Thoracic aorta (tissue), 2 donors: ENCODE measurements at regions not wholly inside any gene's neighbourhood (a gene's known extent, or its start where the extent isn't known, plus 50 kb on each side); places are given as distances from the start of the nearest gene placed in this dataset.

Experiments used
- ATAC-seq: fragments of 150-250 bp; one replicate; pipeline ENCODE4 v1.8.0; 2017; ENCODE audit warnings: low read depth; ENCODE audit not compliant: insufficient number of reproducible peaks, low FRiP score
- DNase-seq: peaks from one replicate; pipeline ENCODE4 v3.0.0-alpha.2; 2020; ENCODE audit warnings: low spot score
- H3K27ac ChIP-seq, 2 donors: fragments of 200-600 bp; sonication (generic); 1 replicate in 1 of 2; 2 replicates in 1 of 2; pipeline ENCODE4 v1.5.1; 2016; ENCODE audit warnings: mild to moderate bottlenecking in 2 of 2, moderate library complexity in 2 of 2
- H3K27me3 ChIP-seq: fragments of 200-600 bp; sonication (generic); replicated peaks from 2 replicates; pipeline ENCODE4 v1.6.0; 2016; ENCODE audit warnings: mild to moderate bottlenecking; ENCODE audit not compliant: insufficient read depth
- H3K36me3 ChIP-seq: fragments of 200-600 bp; sonication (generic); one replicate; pipeline ENCODE4 v1.5.1; 2016
- H3K4me1 ChIP-seq, 2 donors: fragments of 200-600 bp; sonication (generic); 1 replicate in 1 of 2; 2 replicates in 1 of 2; pipeline versions ENCODE4 v1.5.1 to v1.6.0; 2016; ENCODE audit warnings: low read depth in 2 of 2, mild to moderate bottlenecking in 1 of 2; ENCODE audit not compliant: control insufficient read depth in 1 of 2
- H3K4me3 ChIP-seq: fragments of 200-600 bp; sonication (generic); 2 replicates; pipeline ENCODE4 v1.5.1; 2016; ENCODE audit warnings: mild to moderate bottlenecking
- H3K9me3 ChIP-seq: fragments of 200-600 bp; sonication (generic); 2 replicates; pipeline ENCODE4 v1.5.1; 2016
- TF ChIP-seq, protein P1 (sequence below): fragments of 200-600 bp; sonication (generic); IDR thresholded peaks from one replicate; pipeline ENCODE4 v1.5.1; 2019; ENCODE audit warnings: antibody characterized with exemption

DNA sequence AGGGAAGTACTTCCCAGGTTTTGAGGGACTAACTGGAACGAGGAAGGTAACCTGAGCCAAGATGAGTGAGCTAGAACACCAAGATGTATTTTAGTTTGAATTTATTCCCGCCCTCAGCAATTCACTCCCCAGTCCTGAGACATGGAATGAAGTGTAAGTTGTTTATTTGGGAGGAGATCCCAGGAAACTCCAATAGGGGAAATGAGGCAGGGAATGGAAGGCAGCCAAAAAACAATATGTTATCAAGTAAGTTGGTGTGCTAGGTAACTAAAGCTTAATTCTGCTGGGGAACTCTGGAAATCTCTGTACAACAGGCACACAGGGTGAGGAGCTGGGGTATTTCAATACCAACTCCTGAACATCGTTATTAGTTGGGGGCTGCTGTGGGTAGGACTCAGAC lies 189.7 kb upstream of the HDAC9 start:
- no peak overlapping the region for H3K4me3 ChIP-seq
- DNase-seq (no peak), ATAC-seq (no peak)
- H3K27ac ChIP-seq: no peak overlapping the region
- H3K36me3 ChIP-seq: no peaks in the 10 kb centered on the region
- no peaks in the 10 kb centered on the region for H3K27me3 ChIP-seq
- TF ChIP-seq, protein P1, sequence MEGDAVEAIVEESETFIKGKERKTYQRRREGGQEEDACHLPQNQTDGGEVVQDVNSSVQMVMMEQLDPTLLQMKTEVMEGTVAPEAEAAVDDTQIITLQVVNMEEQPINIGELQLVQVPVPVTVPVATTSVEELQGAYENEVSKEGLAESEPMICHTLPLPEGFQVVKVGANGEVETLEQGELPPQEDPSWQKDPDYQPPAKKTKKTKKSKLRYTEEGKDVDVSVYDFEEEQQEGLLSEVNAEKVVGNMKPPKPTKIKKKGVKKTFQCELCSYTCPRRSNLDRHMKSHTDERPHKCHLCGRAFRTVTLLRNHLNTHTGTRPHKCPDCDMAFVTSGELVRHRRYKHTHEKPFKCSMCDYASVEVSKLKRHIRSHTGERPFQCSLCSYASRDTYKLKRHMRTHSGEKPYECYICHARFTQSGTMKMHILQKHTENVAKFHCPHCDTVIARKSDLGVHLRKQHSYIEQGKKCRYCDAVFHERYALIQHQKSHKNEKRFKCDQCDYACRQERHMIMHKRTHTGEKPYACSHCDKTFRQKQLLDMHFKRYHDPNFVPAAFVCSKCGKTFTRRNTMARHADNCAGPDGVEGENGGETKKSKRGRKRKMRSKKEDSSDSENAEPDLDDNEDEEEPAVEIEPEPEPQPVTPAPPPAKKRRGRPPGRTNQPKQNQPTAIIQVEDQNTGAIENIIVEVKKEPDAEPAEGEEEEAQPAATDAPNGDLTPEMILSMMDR: no peak
- peaks cover 4 to 21% of the 10 kb centered on the region in 2 donors for H3K4me1 ChIP-seq
- H3K9me3 ChIP-seq: no peaks in the 10 kb centered on the region

DNA sequence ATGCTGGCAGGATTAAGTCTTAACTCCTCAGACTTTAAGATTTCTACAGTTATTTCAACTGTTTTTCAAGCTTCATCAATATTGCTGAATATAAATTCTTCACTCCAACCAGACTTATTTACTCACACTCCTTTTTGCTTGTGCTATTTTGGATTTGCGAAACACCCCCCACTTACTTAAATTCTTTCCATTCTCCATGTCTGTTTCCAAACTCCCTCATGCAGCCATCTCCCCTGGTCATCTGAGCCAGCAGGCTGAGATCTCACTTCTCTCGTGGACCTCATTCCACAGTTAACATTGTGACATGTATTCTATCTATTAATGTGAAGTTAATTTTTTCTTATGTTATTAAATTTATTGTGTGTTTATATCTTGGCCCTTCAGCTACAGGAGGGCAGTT lies 188.9 kb upstream of the HDAC9 start:
- DNase-seq: no peak
- H3K36me3 ChIP-seq: no peaks in the 10 kb centered on the region
- ATAC-seq: no peak
- H3K4me3 ChIP-seq: no peak overlapping the region
- TF ChIP-seq, protein P1: no peak
- peaks cover 4 to 21% of the 10 kb centered on the region in 2 donors for H3K4me1 ChIP-seq
- H3K27ac ChIP-seq: no peak overlapping the region
- H3K9me3 ChIP-seq: no peaks in the 10 kb centered on the region
- no peaks in the 10 kb centered on the region for H3K27me3 ChIP-seq

DNA sequence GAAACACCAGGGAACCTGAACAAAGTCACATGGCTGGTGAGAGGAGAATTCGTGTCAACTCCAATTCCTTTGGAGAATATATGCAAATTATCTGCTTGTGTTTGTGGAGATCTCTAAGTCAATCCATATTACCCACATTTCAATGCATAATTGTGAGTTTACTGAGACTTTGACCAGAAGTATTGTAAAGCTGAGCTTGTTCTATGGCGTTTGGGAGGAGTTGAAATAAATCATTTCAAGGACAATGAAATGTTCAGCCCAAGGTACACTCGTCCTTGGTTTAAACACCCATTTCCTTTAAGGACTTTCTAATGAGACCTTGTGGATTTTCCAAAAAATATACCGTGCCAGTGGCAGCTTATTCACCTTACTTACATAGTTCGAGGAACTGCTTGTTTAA lies 186.6 kb upstream of the HDAC9 start:
- no peak for ATAC-seq
- TF ChIP-seq, protein P1: no peak
- no peaks in the 10 kb centered on the region for H3K9me3 ChIP-seq

DNA sequence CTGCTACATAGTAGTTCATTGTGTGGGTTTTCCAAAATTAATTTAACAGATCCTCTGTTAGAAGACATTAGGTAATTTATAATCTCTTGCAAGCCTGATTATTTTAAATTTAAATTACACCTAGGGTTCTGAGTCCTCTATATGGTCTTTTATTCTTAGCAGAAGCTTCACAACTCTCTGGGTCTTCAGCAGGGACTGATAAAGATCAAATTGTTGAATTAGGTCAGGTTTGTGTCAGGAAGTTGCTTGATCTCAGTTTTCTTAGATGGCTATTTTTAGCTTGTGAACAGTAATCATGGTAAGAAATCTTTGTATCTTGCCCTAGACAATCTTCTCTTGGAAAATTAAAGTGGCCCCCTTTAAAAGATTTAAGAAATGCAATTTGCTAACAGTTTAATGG lies 183.1 kb upstream of the HDAC9 start:
- peaks cover 0 to 6% of the 10 kb centered on the region in 2 donors for H3K4me1 ChIP-seq
- no peak for DNase-seq
- H3K27ac ChIP-seq: no peak overlapping the region
- H3K4me3 ChIP-seq: no peak overlapping the region
- no peaks in the 10 kb centered on the region for H3K36me3 ChIP-seq
- no peaks in the 10 kb centered on the region for H3K9me3 ChIP-seq
- TF ChIP-seq, protein P1: no peak
- H3K27me3 ChIP-seq: no peaks in the 10 kb centered on the region
- ATAC-seq: no peak

More for the DNA sequence above, 186.6 kb upstream of the HDAC9 start:
- Histone ChIP-seq H3K4me1 (peaks cover 4 to 21% of the 10 kb centered on the region in 2 donors), H3K4me3 (no peak overlapping the region), H3K27ac (no peak overlapping the region), H3K36me3 (no peaks in the 10 kb centered on the region), H3K27me3 (no peaks in the 10 kb centered on the region)
- DNase-seq: no peak

DNA sequence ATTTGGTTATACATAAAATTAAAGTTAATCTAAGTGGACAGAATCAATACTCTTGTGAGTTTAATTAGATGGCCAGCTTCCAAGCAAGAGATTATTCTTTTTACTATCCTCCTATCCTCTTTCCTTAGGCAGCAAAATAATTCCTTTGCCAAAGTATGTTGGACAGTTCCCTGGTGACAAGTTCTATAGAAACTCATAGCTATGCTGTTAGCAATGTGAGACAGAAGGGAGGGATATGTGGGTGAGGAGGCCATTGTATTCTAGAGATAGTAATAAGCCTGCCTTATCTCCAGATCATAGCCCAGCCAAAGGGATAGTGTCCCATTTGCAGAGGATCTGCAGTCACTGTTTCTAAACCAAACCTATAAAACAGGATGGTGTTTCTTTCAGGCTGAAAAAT lies 181.6 kb upstream of the HDAC9 start:
- Histone ChIP-seq H3K27ac (no peak overlapping the region), H3K4me1 (peaks cover 0 to 3% of the 10 kb centered on the region in 2 donors)

More for the DNA sequence above, 181.6 kb upstream of the HDAC9 start:
- TF ChIP-seq, protein P1: no peak
- no peak for ATAC-seq
- DNase-seq: no peak
- H3K9me3 ChIP-seq: no peaks in the 10 kb centered on the region
- H3K4me3 ChIP-seq: no peak overlapping the region
- no peaks in the 10 kb centered on the region for H3K36me3 ChIP-seq
- H3K27me3 ChIP-seq: no peaks in the 10 kb centered on the region
